HUDEP-2 (cell line): ENCODE measurements at regions not wholly inside any gene's neighbourhood (a gene's known extent, or its start where the extent isn't known, plus 50 kb on each side); places are given as distances from the start of the nearest gene placed in this dataset.
"Not testable (repeated sequence)": the region's sequence is repeated elsewhere in the genome, so short reads cannot be mapped to it uniquely, and the experiment has no call there.

Source experiments
- DNase-seq, 76 experiments: peaks; one replicate each; lab custom pipeline; 2025; ENCODE audit not compliant: unreplicated experiment in 76 of 76; lab: John Stamatoyannopoulos, UW

DNA sequence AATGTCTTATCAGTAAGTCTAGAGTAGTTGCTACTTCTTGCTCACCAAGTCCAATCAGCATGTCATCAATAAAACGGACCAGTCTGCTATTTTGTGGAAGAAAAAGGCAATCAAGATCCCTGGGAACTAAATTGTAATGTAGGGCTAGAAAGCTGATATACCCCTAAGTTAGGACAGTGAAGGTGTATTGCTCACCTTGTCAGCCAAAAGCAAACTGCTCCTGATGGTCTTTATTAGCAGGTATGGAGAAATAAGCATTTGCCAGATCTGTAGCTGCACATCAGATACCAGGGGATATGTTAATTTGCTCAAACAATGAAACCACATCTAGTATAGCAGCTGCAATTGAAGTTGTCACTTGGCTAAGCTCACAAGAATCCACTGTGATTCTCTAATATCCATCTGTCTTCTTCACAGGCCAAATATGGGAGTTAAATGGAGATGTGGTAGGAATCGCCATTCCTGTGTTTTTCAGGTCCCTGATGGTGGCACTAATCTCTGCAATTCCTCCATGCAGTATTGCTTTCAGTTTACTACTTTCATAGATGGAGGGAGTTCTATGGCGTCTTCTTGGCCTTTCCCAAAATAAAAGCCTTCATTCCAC, 75.0 kb downstream of the TMEM237 start:
- no peak for DNase-seq

DNA sequence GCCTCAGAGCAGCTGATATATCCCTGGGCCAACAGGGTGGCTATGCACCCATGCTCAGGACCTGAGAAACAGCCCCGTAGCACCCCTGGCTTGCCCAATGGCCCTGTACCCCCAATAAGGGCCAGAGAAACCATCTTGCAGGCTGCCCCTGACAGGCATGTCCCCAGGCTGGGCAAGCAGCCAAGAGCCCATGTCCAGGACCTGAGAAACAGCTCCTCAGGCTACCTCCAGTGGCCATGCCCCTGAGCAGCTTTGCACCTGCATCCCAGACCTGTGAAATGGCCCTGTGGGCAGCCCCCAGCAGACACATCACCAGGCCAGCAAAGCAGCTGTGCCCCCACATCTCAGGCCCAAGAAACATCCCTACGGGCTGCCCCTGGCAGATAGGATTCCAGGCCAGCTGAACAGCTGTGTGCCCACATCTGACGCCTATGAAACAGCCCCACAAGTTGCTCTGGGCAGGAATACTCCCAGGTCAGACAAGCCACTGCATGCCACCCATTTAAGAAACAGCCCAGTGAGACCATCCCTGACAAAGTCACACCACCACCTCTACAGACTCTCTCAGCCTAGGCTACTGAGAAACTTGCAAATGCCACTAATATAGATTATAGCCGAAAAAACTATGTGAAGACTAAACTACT, 84.1 kb downstream of the TMEM237 start:
- no peak for DNase-seq

DNA sequence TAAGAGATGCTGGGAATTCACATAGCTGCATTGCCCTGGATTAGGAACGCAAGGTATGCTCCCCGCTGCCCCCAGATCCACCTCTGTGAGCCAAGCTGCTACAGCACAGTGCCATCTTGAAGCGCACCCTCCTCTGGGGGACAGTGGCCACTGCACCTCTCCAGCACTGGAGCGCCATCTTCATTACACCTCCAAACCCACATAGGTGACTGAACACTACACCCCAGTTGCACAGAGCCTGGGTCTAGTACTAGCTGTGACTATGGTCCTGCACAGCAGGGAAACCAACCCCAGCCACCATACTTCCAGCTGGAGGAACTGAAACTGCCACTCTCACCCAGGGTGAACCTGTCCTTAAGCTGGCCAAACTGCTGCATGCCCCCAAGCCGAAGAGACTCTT, 84.6 kb downstream of the TMEM237 start:
- no peak for DNase-seq

DNA sequence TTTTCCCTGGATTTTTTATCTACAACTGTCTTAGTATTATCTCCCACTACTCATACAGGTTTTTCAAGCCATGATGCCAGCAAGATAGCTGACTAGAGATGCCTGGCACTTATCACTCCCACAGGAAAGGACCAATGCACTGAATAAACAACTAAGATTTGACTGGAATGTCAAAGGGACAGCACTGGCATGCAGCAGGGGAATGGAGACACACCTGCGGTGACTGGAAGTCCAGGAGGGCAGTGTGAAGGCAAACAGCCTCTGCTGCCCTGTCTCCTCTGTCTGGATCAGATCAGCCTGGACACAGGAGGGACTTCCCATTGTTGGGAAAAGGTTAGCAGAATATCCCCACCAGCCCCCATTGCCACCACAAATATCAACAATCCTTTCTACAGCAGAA, 85.1 kb downstream of the TMEM237 start:
- no peak for DNase-seq

DNA sequence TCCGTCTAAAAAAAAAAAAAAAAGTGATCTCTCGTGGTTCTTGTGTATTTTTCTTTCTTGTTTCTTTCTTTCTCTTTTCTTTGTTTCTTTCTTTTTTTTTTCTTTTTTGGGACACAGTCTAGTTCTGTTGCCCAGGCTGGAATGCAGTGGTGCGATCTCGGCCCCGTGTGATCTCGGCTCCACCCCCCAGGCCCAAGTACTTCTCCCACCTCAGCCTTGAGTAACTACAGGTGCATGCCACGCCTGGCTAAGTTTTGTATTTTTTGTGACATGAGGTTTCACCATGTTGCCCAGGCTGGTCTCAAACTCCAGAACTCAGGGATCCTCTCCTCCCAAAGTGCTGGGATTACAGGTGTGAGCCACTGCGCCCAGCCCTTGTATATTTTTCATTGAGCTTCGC, 91.4 kb downstream of the TMEM237 start:
- no peak for DNase-seq

DNA sequence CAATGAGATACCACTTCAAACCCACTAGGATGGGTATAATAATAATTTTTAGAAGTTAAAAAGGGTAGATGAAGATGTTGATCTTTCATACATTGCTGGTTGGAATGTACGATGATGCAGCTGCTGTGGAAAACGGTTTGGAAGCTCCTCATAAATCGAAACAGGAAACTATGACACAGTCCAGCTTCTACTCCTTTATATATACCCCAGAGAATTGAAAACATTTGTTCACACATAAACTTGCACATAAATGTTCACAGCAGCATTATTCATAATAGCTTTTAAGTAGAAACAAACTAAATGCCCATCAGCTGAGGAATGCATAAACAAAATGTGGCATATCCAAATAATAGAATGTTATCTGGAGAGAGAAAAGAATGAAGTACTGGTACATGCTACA, 95.0 kb downstream of the STRADB start:
- DNase-seq, result no peak

DNA sequence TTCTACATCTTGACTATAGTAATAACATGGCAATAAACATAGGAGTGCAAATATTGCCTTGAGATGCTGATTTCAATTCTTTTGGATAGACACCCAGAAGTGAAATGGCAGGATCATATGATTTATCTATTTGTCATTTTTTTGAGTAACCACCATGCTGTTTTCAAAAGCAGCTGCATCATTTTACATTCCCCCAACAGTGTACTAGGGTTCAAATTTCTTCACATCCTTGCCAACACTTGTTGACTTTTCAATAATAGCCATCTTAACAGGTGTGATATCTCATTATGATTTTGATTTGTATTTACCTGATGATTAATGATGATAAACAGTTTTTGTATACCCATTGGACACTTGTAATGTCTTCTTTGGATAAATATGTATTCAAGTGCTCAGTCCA, 90.8 kb downstream of the STRADB start:
- DNase-seq, result no peak

DNA sequence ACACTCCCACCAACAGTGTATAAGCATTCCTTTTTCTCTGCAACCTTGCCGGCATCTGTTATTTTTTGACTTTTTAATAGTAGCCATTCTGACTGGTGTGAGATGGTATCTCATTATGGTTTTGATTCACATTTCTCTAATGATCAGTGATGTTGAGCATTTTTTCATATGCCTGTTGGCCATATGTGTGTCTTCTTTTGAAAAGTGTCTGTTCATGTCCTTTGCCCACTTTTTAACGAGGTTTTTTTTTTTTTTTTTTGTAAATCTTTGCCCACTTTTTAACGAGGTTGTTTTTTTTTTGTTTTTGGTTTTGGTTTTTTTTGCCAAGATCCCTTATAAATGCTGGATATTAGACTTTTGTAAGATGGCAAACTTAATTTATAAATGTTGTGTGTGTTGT, 87.7 kb downstream of the STRADB start:
- DNase-seq, result not testable (repeated sequence)

DNA sequence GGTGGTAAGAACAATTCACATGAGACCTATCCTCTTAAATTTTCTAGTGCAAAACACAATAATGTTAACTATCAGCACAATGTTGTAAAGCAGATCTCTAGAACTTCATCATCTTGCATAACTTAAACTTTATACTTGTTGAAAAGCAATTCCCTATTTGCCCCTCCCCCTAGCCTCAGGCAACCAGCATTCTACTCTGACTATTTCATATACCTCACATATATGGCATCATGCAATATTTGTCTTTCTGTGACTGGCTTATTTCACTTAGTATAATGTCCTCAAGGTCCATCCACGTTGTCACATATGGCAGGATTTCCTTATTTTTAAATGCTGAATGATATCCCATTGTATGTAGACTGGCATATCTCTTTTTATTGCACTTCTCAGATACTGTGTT, 86.5 kb downstream of the STRADB start:
- no peak for DNase-seq

DNA sequence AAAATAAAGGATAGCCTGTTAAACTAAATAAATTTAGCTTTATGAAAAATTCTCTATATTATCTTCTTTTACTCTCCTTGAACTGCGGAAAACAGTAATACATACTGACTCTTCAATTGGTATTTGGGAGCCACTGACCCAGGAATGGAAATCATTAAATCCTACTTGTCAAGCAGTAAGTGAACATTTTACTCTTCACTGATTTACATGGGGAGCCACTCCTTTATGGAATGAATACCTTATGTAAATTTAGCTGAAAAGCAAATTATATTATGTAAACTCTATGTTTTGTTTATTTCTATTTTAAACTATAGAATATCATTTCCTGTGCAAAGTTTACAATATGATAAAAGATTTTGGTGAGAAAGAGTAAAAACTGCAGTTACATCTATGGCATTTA, 85.2 kb downstream of the STRADB start:
- DNase-seq, result no peak

DNA sequence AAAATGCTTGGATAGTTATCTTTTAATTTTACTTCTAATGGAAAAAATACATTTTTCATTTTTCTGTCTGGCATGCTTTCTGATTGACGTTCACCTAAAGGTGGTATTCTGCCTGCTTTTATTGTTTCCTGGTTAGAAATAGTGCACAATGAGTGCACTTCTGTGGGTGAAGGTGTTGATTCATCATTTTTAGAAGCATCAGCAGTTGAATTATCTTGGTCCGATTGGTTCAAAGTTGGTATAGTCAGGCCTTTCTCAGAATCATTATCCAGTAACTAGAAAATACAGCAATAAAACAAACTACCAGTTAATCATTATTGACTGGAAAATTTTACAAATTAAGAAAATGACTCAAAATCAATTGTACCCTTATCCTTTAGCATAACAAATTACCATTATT, 84.5 kb downstream of the STRADB start:
- no peak for DNase-seq

DNA sequence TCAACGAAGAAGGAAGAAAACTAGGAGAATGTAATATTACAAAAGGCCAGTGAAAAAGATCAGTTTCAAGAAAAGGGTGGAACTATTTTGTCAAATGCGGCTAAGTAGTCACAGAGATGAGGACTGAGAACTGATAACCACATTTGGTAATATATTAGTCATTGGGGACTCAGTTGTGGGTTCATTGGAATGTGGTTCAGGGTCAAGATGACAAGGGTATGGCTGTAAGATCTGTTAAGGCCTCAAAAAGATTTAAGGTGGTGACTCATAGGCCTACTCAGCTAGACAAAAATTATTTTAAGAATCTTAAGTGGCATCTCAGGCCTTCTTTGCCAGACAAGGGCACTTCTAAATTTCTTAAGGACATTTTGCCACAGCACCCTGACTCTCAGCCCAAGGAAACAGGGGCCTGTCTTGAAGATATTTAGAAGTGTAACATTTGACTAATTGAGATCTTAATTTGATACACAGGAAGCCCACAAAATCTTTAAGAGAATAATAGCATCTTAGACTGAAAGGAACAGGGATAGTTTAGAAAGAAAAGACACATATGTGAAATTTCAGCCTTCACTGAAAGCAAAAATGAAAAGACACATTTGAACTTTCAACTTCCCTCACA, 81.3 kb downstream of the STRADB start:
- DNase-seq, result peak in 14 of 76 experiments; percentile 2 to 49 (median 24)
